SH-SY5Y (cell line): ENCODE measurements at regions not wholly inside any gene's neighbourhood (a gene's known extent, or its start where the extent isn't known, plus 50 kb on each side); places are given as distances from the start of the nearest gene placed in this dataset.

Source experiments
- GATA2 ChIP-seq: IDR thresholded peaks from 2 replicates; pipeline ENCODE4 v1.6.1; 2011; ENCODE audit warnings: mild to moderate bottlenecking, low read depth, low read length
- GATA3 ChIP-seq: IDR thresholded peaks from 2 replicates; pipeline ENCODE4 v1.6.1; 2011; ENCODE audit warnings: low read depth, mild to moderate bottlenecking, low read length, moderate library complexity

DNA sequence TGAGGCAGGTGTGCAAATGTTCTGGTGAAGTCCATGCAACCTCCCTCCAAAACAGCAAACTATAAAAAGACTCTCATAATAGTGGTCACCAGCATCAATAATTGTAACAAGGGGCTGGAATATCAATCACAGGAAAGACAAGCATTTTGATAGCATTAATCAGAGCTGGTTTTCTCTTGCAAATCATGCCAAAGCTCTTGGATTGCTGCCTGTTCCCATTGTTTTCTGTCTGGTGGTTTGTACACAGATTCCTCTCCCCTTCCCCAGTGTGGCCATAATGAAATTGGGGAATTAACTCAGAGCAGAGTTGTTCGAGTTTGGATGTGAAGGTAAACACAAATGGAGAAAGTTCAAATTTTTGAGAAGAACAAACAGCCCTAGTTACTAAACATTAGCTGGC is 134.2 kb downstream of the CDCA7 start:
- TF ChIP-seq GATA2 = no peak
- TF ChIP-seq GATA3 = no peak
